ENCODE measurements at regions not wholly inside any gene's neighbourhood (a gene's known extent, or its start where the extent isn't known, plus 50 kb on each side); places are given as distances from the start of the nearest gene placed in this dataset.

DNA sequence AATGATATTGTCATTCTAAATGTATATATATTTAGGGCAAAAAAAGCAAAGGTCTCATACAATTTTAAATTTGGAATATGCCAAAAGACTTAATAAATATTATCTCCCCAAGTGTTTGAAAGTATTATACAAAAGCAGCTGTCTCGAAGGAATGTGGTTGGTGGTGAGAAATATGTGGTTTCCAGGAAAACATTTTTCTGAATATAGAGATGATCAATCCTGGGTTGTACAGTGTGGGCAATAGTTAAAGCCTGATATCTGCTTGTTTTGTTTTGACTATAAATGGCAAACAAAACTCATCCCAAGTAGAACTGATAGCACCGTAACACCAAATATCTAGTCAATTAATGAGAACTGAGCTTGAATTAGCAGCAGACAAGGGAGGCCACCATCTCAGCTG, 391.8 kb upstream of the CD180 start:
- Histone ChIP-seq H3K9me3 (peaks cover 0 to 13% (median 0%) of the 10 kb centered on the region in 11 donors), H3K27me3 (no peaks in the 10 kb centered on the region), H3K27ac (no peak overlapping the region), H3K4me3 (no peak overlapping the region), H3K4me1 (peaks cover 0 to 9% (median 0%) of the 10 kb centered on the region in 9 donors), H3K36me3 (no peaks in the 10 kb centered on the region)
- ATAC-seq (no peak), DNase-seq (no peak)
- TF ChIP-seq CTCF (IDR thresholded peaks at IDR 0.05) = no peak
- WGBS, 2 donors = 71 to 90% methylated on average over 2 of the region's 2 CpGs
- intact Hi-C loops (cut with DNase I) = no loop called here

- Histone ChIP-seq H3K27ac (no peak overlapping the region), H3K9me3 (peaks cover 0 to 13% (median 0%) of the 10 kb centered on the region in 11 donors), H3K27me3 (no peaks in the 10 kb centered on the region), H3K36me3 (no peaks in the 10 kb centered on the region), H3K4me3 (no peak overlapping the region), H3K4me1 (peaks cover 0 to 8% (median 0%) of the 10 kb centered on the region in 9 donors)
- intact Hi-C loops (cut with DNase I) = no loop called here
- DNase-seq = no peak
- ATAC-seq = peak in 4 of 8 donors; percentile 33 to 63 (median 40)
- no peak for TF ChIP-seq CTCF (IDR thresholded peaks at IDR 0.05)
Measured at GRCh38 chr5:67581203-67581602, 384.6 kb upstream of the CD180 start.

DNA sequence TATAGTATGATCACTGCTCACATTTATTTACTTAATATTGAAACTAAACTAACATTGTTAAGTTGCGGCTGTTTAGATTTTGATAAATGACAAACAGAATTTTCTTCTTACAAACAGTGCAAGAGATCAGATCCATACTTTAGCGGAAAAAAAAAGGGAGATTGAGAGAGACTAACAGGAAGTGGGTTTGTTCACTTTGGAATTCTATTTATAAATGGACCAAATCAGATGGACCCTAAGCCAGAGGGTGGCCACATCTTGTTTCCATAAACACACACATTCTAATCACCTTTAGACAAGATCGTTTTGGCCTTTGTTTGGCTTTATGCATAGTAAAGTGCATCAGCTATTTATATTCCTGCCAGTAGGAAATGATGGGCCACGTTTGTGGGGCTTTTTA, 381.4 kb upstream of the CD180 start:
- no peak for DNase-seq
- no peaks in the 10 kb centered on the region for H3K36me3 ChIP-seq
- WGBS, 2 donors = 44 to 47% methylated on average over 4 of the region's 4 CpGs

DNA sequence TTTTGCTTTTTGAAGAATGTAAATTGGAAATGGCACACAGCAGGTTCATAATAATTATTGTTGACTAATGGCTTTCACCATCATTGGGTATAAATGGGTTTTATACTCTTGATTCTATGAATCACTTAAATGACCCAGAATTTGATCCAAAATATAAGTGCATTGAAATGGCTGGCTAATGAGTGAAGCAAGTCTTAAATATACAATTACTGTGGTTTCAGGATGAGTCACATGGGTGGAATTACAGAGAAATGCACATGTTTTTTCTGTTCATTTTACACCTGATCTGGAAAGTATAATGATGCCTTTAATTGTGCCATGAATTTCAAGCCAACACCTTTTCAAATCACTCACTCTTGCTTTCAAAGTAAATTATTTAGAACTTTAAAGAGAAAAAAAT, 380.8 kb upstream of the CD180 start:
- intact Hi-C loops (cut with DNase I) = no loop called here
- no peak for ATAC-seq

More for the DNA sequence above, 381.4 kb upstream of the CD180 start:
- intact Hi-C loops (cut with DNase I) = no loop called here
- ATAC-seq = no peak
- TF ChIP-seq CTCF (IDR thresholded peaks at IDR 0.05) = no peak
- Histone ChIP-seq H3K27me3 (no peaks in the 10 kb centered on the region), H3K27ac (no peak overlapping the region), H3K9me3 (peaks cover 0 to 18% (median 0%) of the 10 kb centered on the region in 11 donors), H3K4me1 (peaks cover 0 to 8% (median 0%) of the 10 kb centered on the region in 9 donors), H3K4me3 (no peak overlapping the region)

More for the DNA sequence above, 380.8 kb upstream of the CD180 start:
- peaks cover 0 to 24% (median 0%) of the 10 kb centered on the region in 11 donors for H3K9me3 ChIP-seq
- no peaks in the 10 kb centered on the region for H3K27me3 ChIP-seq
- no peak overlapping the region for H3K4me3 ChIP-seq
- no peaks in the 10 kb centered on the region for H3K36me3 ChIP-seq
- TF ChIP-seq CTCF (IDR thresholded peaks at IDR 0.05) = no peak
- H3K27ac ChIP-seq = no peak overlapping the region
- no peak for DNase-seq
- H3K4me1 ChIP-seq = peaks cover 0 to 8% (median 0%) of the 10 kb centered on the region in 9 donors

Data from heart right ventricle (tissue), 16 donors.